ENCODE measurements at regions not wholly inside any gene's neighbourhood (a gene's known extent, or its start where the extent isn't known, plus 50 kb on each side); places are given as distances from the start of the nearest gene placed in this dataset.

DNA sequence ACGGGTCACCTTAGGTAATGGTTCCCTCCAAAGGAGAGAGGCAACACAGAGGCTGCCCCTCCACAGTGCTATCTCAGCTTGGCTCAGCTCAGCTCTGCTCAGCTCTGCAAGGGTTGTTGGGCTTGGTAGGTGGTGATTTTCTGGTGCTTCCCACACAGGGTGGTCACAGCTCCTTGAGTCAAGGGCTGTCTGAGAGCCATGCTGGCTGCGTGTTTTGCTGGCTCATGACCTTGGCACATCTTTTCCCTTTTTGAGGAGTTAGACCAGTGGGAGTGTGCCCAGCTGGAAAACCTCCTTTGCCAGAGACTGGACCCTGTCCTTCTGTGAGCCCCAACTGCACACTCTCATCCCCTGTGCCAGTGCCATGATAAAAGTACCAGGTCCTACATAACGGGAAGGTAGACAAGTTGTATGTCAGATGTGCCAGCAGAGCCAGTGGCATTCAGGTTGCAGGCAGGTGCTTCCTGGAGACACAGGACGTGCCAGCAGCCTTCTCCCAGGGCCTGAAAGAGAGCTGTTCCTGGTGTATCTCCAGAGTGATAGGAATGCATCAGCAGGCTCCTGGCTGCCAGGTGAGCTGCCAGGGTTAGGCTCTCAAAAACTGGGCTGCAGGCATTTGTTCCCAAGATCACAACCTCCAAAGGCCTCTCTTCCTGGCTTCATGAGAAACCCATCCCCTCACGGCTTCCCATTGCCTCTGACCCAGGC, 118.6 kb upstream of the CXCL14 start:
- no peak overlapping the region for H3K27ac ChIP-seq
- H3K27me3 ChIP-seq: no peaks in the 10 kb centered on the region
- intact Hi-C loops (cut with DNase I): no loop called here
- WGBS, 2 donors: 60 to 70% methylated on average over 5 of the region's 5 CpGs
- no peaks in the 10 kb centered on the region for H3K4me1 ChIP-seq
- ATAC-seq (no peak), DNase-seq (no peak)
- no peak overlapping the region for H3K4me3 ChIP-seq
- TF ChIP-seq CTCF (IDR thresholded peaks at IDR 0.05): no peak
- TF ChIP-seq POLR2A (IDR thresholded peaks at IDR 0.05): no peak
- no peaks in the 10 kb centered on the region for H3K36me3 ChIP-seq (replicated peaks in 1 of 2; ENCODE audit: insufficient read depth in 1 of 2, low read depth in 2 of 2)
- H3K9me3 ChIP-seq: no peaks in the 10 kb centered on the region

DNA sequence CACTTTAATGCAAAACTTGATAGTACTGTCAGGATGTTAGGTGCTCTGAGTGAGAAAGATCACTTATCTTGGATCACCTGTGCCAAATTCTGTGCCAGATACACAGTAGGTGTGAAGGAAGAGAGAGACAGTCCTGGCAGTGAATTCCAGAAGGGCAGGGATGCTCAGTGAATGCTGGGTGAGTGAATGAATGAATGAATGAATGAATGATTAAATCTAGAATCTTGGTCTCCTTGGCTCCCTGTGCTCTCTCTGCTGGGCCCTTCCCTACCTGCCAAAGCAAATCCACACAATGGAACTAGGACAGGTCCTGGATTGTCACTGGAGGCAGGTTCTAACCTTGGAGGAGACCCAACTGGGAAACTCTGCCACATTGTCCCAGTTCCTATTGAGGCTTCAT, 117.5 kb upstream of the CXCL14 start:
- Histone ChIP-seq H3K27ac (no peak overlapping the region), H3K4me1 (no peaks in the 10 kb centered on the region), H3K36me3 (replicated peaks in 1 of 2; ENCODE audit: insufficient read depth in 1 of 2, low read depth in 2 of 2) (no peaks in the 10 kb centered on the region), H3K27me3 (no peaks in the 10 kb centered on the region), H3K9me3 (no peaks in the 10 kb centered on the region), H3K4me3 (no peak overlapping the region)
- ATAC-seq: no peak
- DNase-seq: no peak
- intact Hi-C loops (cut with DNase I): no loop called here
- no peak for TF ChIP-seq CTCF (IDR thresholded peaks at IDR 0.05)
- TF ChIP-seq POLR2A (IDR thresholded peaks at IDR 0.05): no peak

DNA sequence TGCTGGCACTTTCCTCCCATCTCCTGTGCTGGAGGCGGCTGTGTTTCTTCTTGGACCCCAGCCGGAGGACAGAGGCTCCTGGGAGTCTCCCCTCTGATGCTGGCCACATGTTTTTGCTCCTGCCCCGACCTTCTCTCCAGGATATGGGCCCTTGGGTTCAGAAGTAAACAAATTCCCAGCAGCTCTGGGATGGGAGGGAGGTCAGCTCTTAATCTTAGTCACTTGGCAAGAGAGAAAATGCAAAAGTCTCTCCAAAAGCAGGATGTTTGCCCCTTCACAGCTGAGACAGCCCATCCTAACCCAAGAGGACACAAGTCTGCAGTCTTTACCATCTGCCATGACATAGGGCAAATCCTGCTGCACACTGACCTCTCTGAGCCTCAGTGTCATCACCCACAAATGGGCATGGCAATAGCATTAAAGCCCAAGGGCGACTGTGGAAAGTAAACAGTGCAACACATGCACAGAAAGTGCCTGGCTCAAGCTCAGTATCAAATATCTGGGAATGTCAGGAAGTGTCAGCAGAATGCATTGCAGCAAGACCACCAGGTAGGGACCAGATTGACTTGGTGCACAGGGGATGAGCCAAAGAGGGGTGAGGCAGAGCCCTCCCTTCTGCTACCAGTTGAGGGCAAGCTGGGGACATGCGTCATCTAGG, 117.0 kb upstream of the CXCL14 start:
- TF ChIP-seq POLR2A (IDR thresholded peaks at IDR 0.05): no peak
- intact Hi-C loops (cut with DNase I): no loop called here
- ATAC-seq (no peak), DNase-seq (no peak)
- Histone ChIP-seq H3K27me3 (no peaks in the 10 kb centered on the region), H3K4me3 (no peak overlapping the region), H3K4me1 (no peaks in the 10 kb centered on the region), H3K27ac (no peak overlapping the region), H3K9me3 (no peaks in the 10 kb centered on the region), H3K36me3 (replicated peaks in 1 of 2; ENCODE audit: insufficient read depth in 1 of 2, low read depth in 2 of 2) (no peaks in the 10 kb centered on the region)
- WGBS, 2 donors: 44 to 53% methylated on average over 5 of the region's 5 CpGs

GRCh38 chr5:135694906-135695305, 116.1 kb upstream of the CXCL14 start:
- ATAC-seq (no peak), DNase-seq (no peak)
- no peak overlapping the region for H3K27ac ChIP-seq
- 71 to 77% methylated on average over 5 of the region's 5 CpGs for WGBS, 2 donors
- no peaks in the 10 kb centered on the region for H3K36me3 ChIP-seq (replicated peaks in 1 of 2; ENCODE audit: insufficient read depth in 1 of 2, low read depth in 2 of 2)
- intact Hi-C loops (cut with DNase I): no loop called here
- H3K9me3 ChIP-seq: no peaks in the 10 kb centered on the region
- no peaks in the 10 kb centered on the region for H3K27me3 ChIP-seq
- TF ChIP-seq CTCF (IDR thresholded peaks at IDR 0.05) (no peak), POLR2A (IDR thresholded peaks at IDR 0.05) (no peak)
- no peak overlapping the region for H3K4me3 ChIP-seq
- H3K4me1 ChIP-seq: no peaks in the 10 kb centered on the region

GRCh38 chr5:135694012-135694411, 115.2 kb upstream of the CXCL14 start:
- Histone ChIP-seq H3K27me3 (no peaks in the 10 kb centered on the region), H3K27ac (no peak overlapping the region), H3K4me3 (no peak overlapping the region), H3K9me3 (no peaks in the 10 kb centered on the region), H3K36me3 (replicated peaks in 1 of 2; ENCODE audit: insufficient read depth in 1 of 2, low read depth in 2 of 2) (no peaks in the 10 kb centered on the region), H3K4me1 (no peaks in the 10 kb centered on the region)
- ATAC-seq (no peak), DNase-seq (no peak)
- no peak for TF ChIP-seq CTCF (IDR thresholded peaks at IDR 0.05)
- TF ChIP-seq POLR2A (IDR thresholded peaks at IDR 0.05): no peak
- WGBS, 2 donors: 56 to 67% methylated on average over 4 to 9 of the region's 9 CpGs
- intact Hi-C loops (cut with DNase I): no loop called here

All from body of pancreas (tissue), 4 donors.